Tibial nerve (tissue), 4 donors: ENCODE measurements at regions not wholly inside any gene's neighbourhood (a gene's known extent, or its start where the extent isn't known, plus 50 kb on each side); places are given as distances from the start of the nearest gene placed in this dataset.
"Not testable (repeated sequence)": the region's sequence is repeated elsewhere in the genome, so short reads cannot be mapped to it uniquely, and the experiment has no call there.

Experiments used
- DNase-seq, 2 donors: peaks; one replicate each; pipeline ENCODE4 v3.0.0-alpha.2; 2019; ENCODE audit warnings: low spot score in 2 of 2
- H3K27ac ChIP-seq, 4 donors: fragments of 200-600 bp; sonication (generic) in 3 of 4; one replicate each; pipeline ENCODE4 v1.5.1; 2017 to 2019; ENCODE audit warnings: mild to moderate bottlenecking in 1 of 4
- H3K27me3 ChIP-seq, 2 donors: fragments of 200-600 bp; sonication (generic) in 1 of 2; one replicate each; pipeline versions ENCODE4 v1.5.1 to v1.6.0; 2017 to 2019
- H3K36me3 ChIP-seq, 3 donors: fragments of 200-600 bp; sonication (generic); one replicate each; pipeline ENCODE4 v1.5.1; 2018 to 2019
- H3K4me1 ChIP-seq, 4 donors: fragments of 200-600 bp; sonication (generic) in 3 of 4; one replicate each; pipeline ENCODE4 v1.5.1; 2017 to 2019
- H3K4me3 ChIP-seq, 4 donors: fragments of 200-600 bp; sonication (generic) in 3 of 4; one replicate each; pipeline ENCODE4 v1.5.1; 2017 to 2019; ENCODE audit warnings: mild to moderate bottlenecking in 1 of 4, moderate library complexity in 1 of 4
- H3K9me3 ChIP-seq, 4 donors: fragments of 200-600 bp; sonication (generic) in 3 of 4; one replicate each; pipeline ENCODE4 v1.5.1; 2017 to 2019
- EP300 ChIP-seq, 2 donors: sonication (generic); formaldehyde crosslinking; IDR thresholded peaks; one replicate each; pipeline ENCODE4 v1.6.1; 2017; ENCODE audit warnings: antibody characterized with exemption in 2 of 2, mild to moderate bottlenecking in 1 of 2
- WGBS, 2 donors: methylation state at CpG; one replicate each; pipeline ENCODE4 v1.1.5; 2018; 5-methylcytosine and 5-hydroxymethylcytosine counted together

DNA sequence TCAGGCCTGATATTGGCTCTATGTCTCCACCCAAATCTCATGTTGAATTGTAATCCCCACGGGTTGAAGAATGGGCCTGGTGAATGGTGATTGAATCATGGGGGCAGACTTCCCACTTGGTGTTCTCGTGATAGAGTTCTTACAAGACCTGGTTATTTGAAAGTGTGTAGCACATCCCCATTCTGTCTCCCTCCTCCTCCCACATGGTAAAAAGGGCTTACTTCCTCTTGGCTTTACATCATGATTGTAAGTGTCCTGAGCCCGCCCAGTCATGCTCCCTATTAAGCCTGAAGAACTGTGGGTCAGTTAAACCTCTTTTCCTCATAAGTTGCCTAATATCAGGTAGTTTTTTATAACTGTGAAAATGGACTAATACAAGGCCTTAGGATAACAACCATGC lies 158.8 kb upstream of the ZNG1F start:
- not testable (repeated sequence) for H3K9me3 ChIP-seq, H3K27ac ChIP-seq, H3K27me3 ChIP-seq, H3K4me3 ChIP-seq, DNase-seq, H3K4me1 ChIP-seq, H3K36me3 ChIP-seq
- WGBS, 2 donors: 83 to 100% methylated on average over 1 to 3 of the region's 3 CpGs

DNA sequence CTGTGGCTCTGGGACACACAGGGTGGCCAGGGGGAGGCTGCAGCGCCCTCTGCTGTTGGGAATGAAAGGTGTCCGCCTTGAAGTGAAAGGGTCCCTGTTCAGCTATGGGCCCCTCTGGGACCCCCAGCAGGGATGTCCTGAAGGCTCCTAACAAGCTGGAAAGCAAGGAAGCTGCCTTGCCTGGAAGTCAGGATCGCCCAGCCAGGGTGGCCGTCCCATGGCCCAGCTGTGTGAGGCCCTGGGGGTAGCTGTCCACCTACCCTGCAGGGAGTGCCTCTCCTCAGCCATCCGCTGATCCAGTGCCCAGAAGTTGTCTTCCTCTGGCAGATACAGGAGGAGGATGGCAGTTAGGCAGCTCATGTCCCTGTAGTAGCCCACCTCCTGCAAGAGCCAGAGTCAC lies 143.4 kb upstream of the ZNG1F start:
- no CpG with 5 or more reads among the region's 5 CpGs for WGBS, 2 donors
- not testable (repeated sequence) for H3K4me1 ChIP-seq, H3K27ac ChIP-seq

DNA sequence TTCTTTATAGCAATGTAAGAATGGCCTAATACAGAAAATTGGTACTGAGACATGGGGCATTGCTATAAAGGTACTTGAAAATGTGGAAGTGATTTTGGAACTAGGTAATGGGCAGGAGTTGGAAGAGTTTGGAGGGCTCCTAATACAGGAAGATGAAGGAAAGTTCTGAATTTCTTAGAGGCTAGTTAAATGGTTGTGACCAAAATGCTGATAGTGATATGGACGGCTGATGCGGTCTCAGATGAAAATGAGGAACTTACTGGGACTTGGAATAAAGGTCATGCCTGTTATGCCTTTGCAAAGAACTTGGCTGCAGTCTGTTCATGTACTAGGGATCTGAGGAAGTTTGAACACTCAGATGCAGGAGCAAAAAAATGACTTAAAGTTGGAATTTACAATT lies 132.2 kb upstream of the ZNG1F start:
- H3K27ac ChIP-seq, DNase-seq, H3K4me1 ChIP-seq, H3K4me3 ChIP-seq, H3K9me3 ChIP-seq, H3K27me3 ChIP-seq, H3K36me3 ChIP-seq: not testable (repeated sequence)
- WGBS, 2 donors: 72 to 76% methylated on average over 2 of the region's 2 CpGs

More for the DNA sequence above, 143.4 kb upstream of the ZNG1F start:
- DNase-seq, H3K4me3 ChIP-seq, H3K27me3 ChIP-seq, H3K36me3 ChIP-seq, H3K9me3 ChIP-seq: not testable (repeated sequence)

DNA sequence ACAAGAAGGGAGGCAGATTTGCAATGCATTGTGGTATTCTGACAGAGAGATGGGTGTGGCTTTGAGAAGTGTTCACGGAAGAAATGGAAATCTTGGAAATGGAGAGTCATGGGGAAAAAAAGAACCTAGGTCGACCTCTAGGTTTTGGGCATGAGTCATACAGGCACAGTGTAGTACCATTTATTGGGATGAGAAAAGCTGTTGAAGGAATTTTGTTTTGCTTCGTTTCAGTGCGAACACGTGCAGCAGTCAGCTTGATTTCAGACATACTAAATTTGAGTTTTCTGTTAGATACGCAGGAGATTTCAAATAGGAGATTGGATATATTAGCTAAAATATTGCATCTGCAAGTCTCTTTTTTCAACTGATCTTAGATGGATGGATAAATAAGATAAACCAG lies 119.8 kb upstream of the ZNG1F start:
- DNase-seq, H3K27ac ChIP-seq, H3K4me3 ChIP-seq, H3K36me3 ChIP-seq, H3K9me3 ChIP-seq, H3K27me3 ChIP-seq, H3K4me1 ChIP-seq: not testable (repeated sequence)
- whole genome bisulfite sequencing, 2 donors: 63 to 66% methylated on average over 6 of the region's 6 CpGs

DNA sequence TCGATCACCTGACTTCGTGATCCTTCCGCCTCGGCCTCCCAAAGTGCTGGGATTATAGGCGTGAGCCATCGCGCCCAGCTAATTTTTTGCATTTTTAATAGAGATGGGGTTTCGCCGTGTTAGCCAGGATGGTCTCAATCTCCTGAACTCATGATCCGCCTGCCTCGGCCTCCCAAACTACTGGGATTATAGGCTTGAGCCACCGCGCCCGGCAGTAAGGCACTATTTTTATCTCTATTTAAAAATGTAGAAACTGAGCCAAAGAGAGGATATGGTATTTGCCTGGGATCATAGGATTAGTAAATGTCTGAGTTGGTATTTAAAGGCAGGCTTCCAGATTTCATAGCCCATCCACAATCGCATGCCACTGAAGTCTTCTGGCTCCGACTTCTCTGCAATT lies 96.6 kb upstream of the ZNG1F start:
- WGBS, 2 donors: 91 to 94% methylated on average over 16 of the region's 16 CpGs
- H3K4me1 ChIP-seq, H3K4me3 ChIP-seq, DNase-seq, H3K9me3 ChIP-seq, H3K36me3 ChIP-seq, H3K27me3 ChIP-seq, H3K27ac ChIP-seq: not testable (repeated sequence)

DNA sequence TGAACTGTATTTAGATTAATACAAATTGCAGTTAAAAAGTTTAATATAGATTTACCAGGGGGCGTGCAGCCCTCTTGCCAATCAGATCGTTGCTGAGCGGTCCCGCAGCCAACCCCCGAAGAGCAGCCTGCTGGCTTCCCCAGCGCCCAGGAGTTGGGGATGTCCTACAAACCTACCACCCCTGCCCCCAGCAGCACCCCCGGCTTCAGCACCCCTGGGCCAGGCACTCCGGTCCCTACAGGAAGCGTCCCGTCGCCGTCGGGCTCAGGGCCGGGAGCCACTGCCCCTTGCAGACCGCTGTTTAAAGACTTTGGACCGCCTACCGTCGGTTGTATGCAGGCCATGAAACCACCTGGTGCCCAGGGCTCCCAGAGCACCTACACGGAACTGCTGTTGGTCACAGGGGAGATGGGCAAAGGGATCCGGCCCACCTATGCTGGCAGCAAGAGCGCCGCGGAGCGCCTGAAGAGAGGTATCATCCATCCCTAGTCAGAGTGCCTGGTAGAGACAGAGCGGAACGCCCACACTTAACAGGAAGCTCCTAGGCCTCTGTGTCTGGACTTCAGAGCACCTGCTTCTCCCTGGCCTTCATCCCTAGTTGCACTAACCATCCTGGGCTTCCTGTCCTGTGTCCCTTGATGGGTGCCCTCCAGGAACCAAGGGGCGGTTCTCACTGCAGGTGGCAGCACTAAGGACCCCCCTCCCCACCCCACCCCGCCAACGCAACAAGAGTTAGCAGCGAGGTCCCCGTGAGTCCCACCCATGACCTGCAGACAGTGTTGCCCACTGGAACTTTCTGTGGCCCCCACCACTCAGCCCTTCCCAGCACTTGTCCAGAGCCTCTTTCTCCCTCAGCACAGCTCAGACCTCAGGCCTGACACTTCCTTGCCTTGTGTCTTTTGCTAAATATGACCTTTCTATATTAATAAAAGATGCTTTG lies 91.5 kb upstream of the ZNG1F start:
- not testable (repeated sequence) for H3K4me3 ChIP-seq, H3K9me3 ChIP-seq, H3K27ac ChIP-seq, H3K4me1 ChIP-seq, H3K36me3 ChIP-seq, DNase-seq, H3K27me3 ChIP-seq
- 85 to 91% methylated on average over 6 to 12 of the region's 31 CpGs for WGBS, 2 donors

DNA sequence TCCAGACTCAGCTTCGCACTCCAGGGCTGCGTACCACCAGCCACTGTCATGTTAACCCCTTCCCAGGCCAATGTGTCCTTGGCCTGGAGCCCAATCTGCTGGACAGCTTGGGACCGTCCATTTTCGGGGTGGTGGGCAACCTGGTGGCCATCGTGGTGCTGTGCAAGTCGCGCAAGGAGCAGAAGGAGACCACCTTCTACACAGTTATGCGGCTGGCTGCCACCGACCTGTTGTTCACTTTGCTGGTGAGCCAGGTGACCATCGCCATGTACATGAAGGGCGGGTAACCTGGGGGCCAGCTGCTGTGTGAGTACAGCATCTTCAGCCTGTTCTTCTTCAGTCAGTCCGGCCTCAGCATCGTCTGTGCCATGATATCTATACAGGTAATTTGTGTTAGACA lies 90.3 kb upstream of the ZNG1F start:
- H3K27me3 ChIP-seq, H3K27ac ChIP-seq, DNase-seq, H3K36me3 ChIP-seq, H3K9me3 ChIP-seq, H3K4me3 ChIP-seq, H3K4me1 ChIP-seq: not testable (repeated sequence)
- WGBS, 2 donors: 93% methylated on average over 2 to 5 of the region's 13 CpGs

DNA sequence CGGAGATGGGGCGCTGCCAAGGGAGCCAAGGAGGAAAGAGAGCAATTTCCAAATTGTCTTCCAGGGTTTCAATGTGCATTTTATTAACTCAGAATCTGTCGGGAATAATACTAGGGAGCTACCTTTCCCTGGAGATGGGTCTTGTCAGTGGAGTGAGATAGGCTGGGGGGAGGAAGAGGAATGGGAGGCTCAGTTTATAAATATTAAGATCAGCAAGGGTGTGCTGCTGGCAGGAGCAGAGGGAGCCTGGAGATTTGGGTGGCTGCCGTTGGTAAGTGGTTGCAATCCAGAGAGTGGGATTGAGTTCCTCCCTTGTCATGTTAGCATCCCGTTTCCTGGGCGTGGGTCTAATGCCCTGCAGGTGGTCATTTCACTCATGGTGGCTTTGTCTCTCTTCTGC lies 89.9 kb upstream of the ZNG1F start:
- not testable (repeated sequence) for H3K9me3 ChIP-seq, H3K4me1 ChIP-seq, H3K27ac ChIP-seq, H3K36me3 ChIP-seq, H3K27me3 ChIP-seq, DNase-seq, H3K4me3 ChIP-seq
- WGBS, 2 donors: 83 to 93% methylated on average over 1 to 2 of the region's 6 CpGs

DNA sequence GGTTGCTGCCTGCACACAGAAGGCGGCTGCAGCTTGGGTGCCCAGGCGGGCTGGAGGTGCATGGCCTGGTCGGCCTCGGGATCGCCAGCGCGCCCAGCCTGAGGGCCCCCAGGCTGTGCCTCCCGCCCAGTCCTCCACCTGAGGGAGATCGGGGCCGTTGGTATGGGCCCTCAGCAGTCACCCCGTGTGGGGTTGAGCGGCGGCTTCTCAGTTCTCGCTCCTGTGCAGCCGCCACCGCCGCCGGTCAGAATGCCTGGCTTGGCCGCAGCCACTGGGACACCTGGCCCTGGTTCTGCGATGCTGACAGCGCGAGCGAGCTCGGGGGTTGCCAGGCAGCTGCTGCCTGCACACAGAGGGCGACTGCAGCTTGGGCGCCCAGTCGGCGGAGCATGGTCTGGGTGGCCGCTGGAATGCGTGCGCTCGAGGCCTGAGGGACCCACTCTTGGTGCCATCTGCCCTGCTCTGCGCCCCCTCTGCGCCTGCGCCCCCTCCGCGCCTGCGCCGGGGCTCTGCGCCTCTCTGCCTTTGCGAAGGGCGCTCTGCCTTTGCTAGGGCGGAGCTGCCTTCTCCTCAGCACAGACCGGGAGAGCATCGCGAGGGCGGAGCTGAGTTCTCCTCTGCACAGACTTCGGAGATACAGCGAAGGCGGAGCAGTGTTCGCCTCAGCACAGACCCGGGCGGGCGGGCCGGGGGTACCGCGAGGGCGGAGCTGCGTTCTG lies 84.6 kb upstream of the ZNG1F start:
- 1 to 2% methylated on average over 10 to 14 of the region's 59 CpGs for WGBS, 2 donors
- H3K27ac ChIP-seq, H3K4me1 ChIP-seq, H3K27me3 ChIP-seq, DNase-seq, H3K9me3 ChIP-seq, H3K36me3 ChIP-seq: not testable (repeated sequence)
- peak in 1 of 2 donors; percentile 8 for TF ChIP-seq EP300 (IDR thresholded peaks at IDR 0.05)
- H3K4me3 ChIP-seq: peak overlapping the region in 3 of 4 donors; percentile 46 to 53 (median 47)

DNA sequence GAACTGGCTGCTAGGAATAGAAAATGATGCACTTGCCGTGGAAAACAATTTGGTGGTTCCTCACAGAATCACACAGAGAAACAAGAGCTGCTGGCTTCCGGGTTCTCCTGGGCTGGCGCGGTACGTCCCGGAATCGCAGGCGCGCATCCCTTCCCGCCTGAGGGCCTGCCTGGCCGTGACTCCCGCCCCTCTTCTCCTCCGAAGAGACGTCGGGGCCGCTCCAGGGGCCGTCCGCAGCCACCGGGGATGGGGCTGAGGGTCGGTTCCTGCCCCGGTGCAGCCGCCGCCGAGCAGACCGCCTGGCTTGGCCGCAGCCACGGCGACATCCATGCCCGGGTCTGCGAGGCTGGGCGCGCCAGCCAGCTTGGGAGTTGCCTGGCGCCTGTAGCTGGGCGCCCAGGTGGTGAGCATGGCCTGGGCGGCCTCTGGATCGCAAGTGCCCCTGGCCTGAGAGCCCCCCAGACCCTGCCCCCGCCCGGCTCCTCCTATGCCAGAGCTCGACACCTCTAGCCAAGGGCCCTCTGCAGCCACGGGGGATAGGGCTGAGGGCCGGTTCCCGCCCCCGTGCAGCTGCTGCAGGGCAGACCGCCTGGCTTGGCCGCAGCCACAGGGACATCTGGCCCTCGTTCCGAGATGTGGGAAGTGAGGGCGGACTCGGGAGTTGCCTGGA lies 83.9 kb upstream of the ZNG1F start:
- not testable (repeated sequence) for DNase-seq, H3K36me3 ChIP-seq, H3K9me3 ChIP-seq, H3K4me1 ChIP-seq, H3K27me3 ChIP-seq
- WGBS, 2 donors: 8 to 13% methylated on average over 15 to 29 of the region's 49 CpGs
- Histone ChIP-seq H3K27ac (peak overlapping the region in 1 of 4 donors; percentile 47), H3K4me3 (peak overlapping the region in 3 of 4 donors; percentile 35 to 47 (median 43))

DNA sequence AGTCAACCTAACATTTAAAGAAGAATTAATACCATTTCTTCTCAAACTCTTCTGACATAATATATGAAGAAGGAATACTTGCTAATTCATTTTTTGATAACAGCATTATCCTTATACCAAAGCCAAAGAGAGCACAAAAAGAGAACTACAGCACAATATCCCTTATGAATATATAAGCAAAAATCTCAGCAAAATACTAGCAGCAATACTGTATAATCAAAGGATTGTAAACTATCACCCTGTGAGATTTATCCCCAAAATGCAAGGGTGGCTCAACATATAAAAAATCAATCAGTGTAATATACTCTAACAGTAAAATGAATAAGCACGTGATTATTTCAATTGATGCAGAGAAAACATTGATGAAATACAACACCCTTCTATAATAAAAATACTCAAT lies 81.9 kb upstream of the ZNG1F start:
- H3K4me1 ChIP-seq, H3K4me3 ChIP-seq: not testable (repeated sequence)

DNA sequence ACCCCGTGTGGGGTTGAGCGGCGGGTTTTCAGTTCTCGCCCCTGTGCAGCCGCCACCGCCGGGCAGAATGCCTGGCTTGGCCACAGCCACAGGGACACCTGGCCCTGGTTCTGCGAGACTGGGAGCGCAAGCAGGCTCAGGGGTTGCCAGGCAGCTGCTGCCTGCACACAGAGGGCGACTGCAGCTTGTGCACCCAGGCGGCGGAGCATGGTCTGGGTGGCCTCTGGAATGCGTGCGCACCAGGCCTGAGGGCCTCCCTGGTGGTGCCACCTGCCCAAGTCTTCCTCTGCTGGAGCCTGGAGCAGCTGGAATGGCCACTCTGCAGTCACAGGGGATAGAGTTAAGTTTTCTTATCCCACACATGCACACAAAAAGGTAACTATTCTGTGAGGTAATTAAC lies 80.4 kb upstream of the ZNG1F start:
- 0 to 73% methylated on average over 1 to 3 of the region's 14 CpGs for WGBS, 2 donors

More for the DNA sequence above, 81.9 kb upstream of the ZNG1F start:
- not testable (repeated sequence) for DNase-seq, H3K27me3 ChIP-seq, H3K36me3 ChIP-seq, H3K27ac ChIP-seq, H3K9me3 ChIP-seq
- WGBS, 2 donors: 47 to 51% methylated on average over 1 of the region's 1 CpG

DNA sequence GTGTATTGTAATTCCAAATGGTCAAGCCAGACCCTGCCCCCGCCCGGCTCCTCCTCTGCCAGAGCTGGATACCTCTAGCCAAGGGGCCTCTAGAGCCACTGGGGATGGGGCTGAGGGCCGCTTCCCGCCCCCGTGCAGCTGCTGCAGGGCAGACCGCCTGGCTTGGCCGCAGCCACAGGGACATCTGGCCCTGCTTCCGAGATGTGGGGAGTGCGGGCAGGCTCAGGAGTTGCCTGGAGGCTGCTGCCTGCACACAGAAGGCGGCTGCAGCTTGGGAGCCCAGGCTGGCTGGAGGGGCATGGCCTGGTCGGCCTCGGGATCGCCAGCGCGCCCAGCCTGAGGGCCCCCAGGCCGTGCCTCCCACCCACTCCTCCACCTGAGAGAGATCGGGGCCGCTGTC lies 79.9 kb upstream of the ZNG1F start:
- WGBS, 2 donors: 46% methylated on average over 9 of the region's 18 CpGs; no CpG with 5 or more reads in 1 of the 2 donors
- not testable (repeated sequence) for H3K4me3 ChIP-seq, DNase-seq, H3K36me3 ChIP-seq, H3K9me3 ChIP-seq, H3K27me3 ChIP-seq, H3K27ac ChIP-seq, H3K4me1 ChIP-seq

More for the DNA sequence above, 80.4 kb upstream of the ZNG1F start:
- not testable (repeated sequence) for H3K36me3 ChIP-seq, DNase-seq, H3K27ac ChIP-seq, H3K4me1 ChIP-seq, H3K4me3 ChIP-seq, H3K9me3 ChIP-seq, H3K27me3 ChIP-seq
